Endothelial cell of umbilical vein (primary cell): ENCODE measurements at regions not wholly inside any gene's neighbourhood (a gene's known extent, or its start where the extent isn't known, plus 50 kb on each side); places are given as distances from the start of the nearest gene placed in this dataset.

ENCODE experiments used
- BruUV-seq: library from RNA; stranded (reverse); fragments of 400-500 nt; replicated peaks from 2 replicates; lab custom pipeline; 2021; lab: Mats Ljungman, UMichigan
- CTCF ChIA-PET: fragments of 300-600, 350-600 bp; sonication (Branson Sonifier 250); formaldehyde crosslinking; loops from one replicate; lab custom pipeline; 2021; ENCODE audit warnings: antibody characterized with exemption, inconsistent platforms; lab: Charles Lee
- POLR2A ChIA-PET: fragments of 300-600, 350-600 bp; sonication (Branson Sonifier 250); formaldehyde crosslinking; loops from one replicate; lab custom pipeline; 2021; ENCODE audit warnings: antibody characterized with exemption, inconsistent platforms; lab: Charles Lee
- DNase-seq: peaks from one replicate; pipeline ENCODE4 v3.0.0-alpha.2; 2011; ENCODE audit warnings: low read depth, low spot score
- FAIRE-seq: peaks from 2 replicates; lab custom pipeline; 2011; peaks lifted over from hg19 to GRCh38; lab: Jason Lieb, UNC
- H2AFZ ChIP-seq: 2 replicates; pipeline ENCODE4 v1.6.0; 2012; ENCODE audit warnings: low read depth, low read length, control low read depth, inconsistent platforms
- H3K27ac ChIP-seq: 2 replicates; pipeline ENCODE4 v1.5.1; 2011; ENCODE audit warnings: low read depth, mild to moderate bottlenecking, control low read depth, low read length, moderate library complexity; ENCODE audit not compliant: insufficient read depth
- H3K27me3 ChIP-seq, 2 experiments: 2 replicates each; pipeline versions ENCODE4 v1.6.0 to v1.6.1; 2011; ENCODE audit warnings: low read length in 2 of 2, mixed read lengths in 1 of 2; ENCODE audit not compliant: control insufficient read depth in 2 of 2, insufficient read depth in 2 of 2
- H3K36me3 ChIP-seq, 2 experiments: 2 replicates in 1 of 2; 3 replicates in 1 of 2; pipeline ENCODE4 v1.5.1; 2011; ENCODE audit warnings: low read length in 2 of 2, mild to moderate bottlenecking in 1 of 2, moderate library complexity in 1 of 2; ENCODE audit not compliant: control insufficient read depth in 2 of 2, insufficient read depth in 2 of 2; ENCODE audit errors: extremely low read depth in 1 of 2
- H3K4me1 ChIP-seq: 3 replicates; pipeline ENCODE4 v1.5.1; 2011; ENCODE audit warnings: mild to moderate bottlenecking, low read length; ENCODE audit not compliant: control insufficient read depth, insufficient read depth; ENCODE audit errors: extremely low read depth
- H3K4me2 ChIP-seq: 2 replicates; pipeline ENCODE4 v1.6.1; 2011; ENCODE audit warnings: low read length, control low read depth, mixed read lengths; ENCODE audit not compliant: insufficient read depth
- H3K4me3 ChIP-seq, 3 experiments: fragments of 200-600 bp in 1 of 3; sonication (generic), shearing (Covaris generic) in 1 of 3; replicated peaks in 1 of 3; 2 replicates each; pipeline ENCODE4 v1.5.1; 2011 to 2016; ENCODE audit warnings: control low read depth in 3 of 3, low read length in 3 of 3, mild to moderate bottlenecking in 2 of 3, inconsistent platforms in 1 of 3, low read depth in 1 of 3, moderate library complexity in 1 of 3; ENCODE audit not compliant: insufficient read depth in 1 of 3
- H3K79me2 ChIP-seq: 2 replicates; pipeline ENCODE4 v1.6.0; 2012; ENCODE audit warnings: low read length, inconsistent platforms; ENCODE audit not compliant: control insufficient read depth, insufficient read depth
- H3K9ac ChIP-seq: replicated peaks from 2 replicates; pipeline ENCODE3; 2011; ENCODE audit warnings: low read length, control low read depth; ENCODE audit not compliant: insufficient read depth; ENCODE audit errors: extremely low read depth
- H3K9me1 ChIP-seq: replicated peaks from 3 replicates; pipeline ENCODE4 v1.6.0; 2011; ENCODE audit warnings: mild to moderate bottlenecking, low read length; ENCODE audit not compliant: control insufficient read depth, insufficient read depth; ENCODE audit errors: extremely low read depth
- H3K9me3 ChIP-seq: replicated peaks from 2 replicates; pipeline ENCODE4 v1.5.1; 2012; ENCODE audit warnings: low read length, inconsistent platforms; ENCODE audit not compliant: control insufficient read depth, insufficient read depth
- H4K20me1 ChIP-seq: replicated peaks from 2 replicates; pipeline ENCODE3; 2011; ENCODE audit warnings: mild to moderate bottlenecking, low read length; ENCODE audit not compliant: control insufficient read depth, insufficient read depth; ENCODE audit errors: extremely low read depth
- CTCF ChIP-seq, 2 donors: IDR thresholded peaks; 1 replicate in 1 of 2; 2 replicates in 1 of 2; pipeline ENCODE4 v1.5.1; 2011; ENCODE audit warnings: low read length in 2 of 2, mild to moderate bottlenecking in 2 of 2, moderate library complexity in 2 of 2, control low read depth in 1 of 2, inconsistent platforms in 1 of 2, low read depth in 1 of 2; ENCODE audit not compliant: insufficient read depth in 1 of 2; ENCODE audit errors: extremely low read depth in 1 of 2
- EZH2 ChIP-seq: IDR thresholded peaks from 2 replicates; pipeline ENCODE4 v1.6.1; 2012; ENCODE audit warnings: borderline replicate concordance, low read depth, mild to moderate bottlenecking, moderate library complexity, low read length, inconsistent platforms; ENCODE audit not compliant: severe bottlenecking
- FOS ChIP-seq: IDR thresholded peaks from 2 replicates; pipeline ENCODE4 v1.6.1; 2011; ENCODE audit warnings: mild to moderate bottlenecking, low read length, moderate library complexity, borderline replicate concordance; ENCODE audit not compliant: insufficient read depth
- GATA2 ChIP-seq: IDR thresholded peaks from 2 replicates; pipeline ENCODE4 v1.7.0; 2011; ENCODE audit warnings: low read depth, mild to moderate bottlenecking, moderate library complexity, mixed read lengths, low read length; ENCODE audit not compliant: insufficient read length, insufficient read depth
- JUN ChIP-seq: IDR thresholded peaks from 2 replicates; pipeline ENCODE4 v1.6.1; 2011; ENCODE audit warnings: borderline replicate concordance, low read depth; ENCODE audit not compliant: insufficient read length, insufficient read depth
- MAX ChIP-seq: IDR thresholded peaks from 2 replicates; pipeline ENCODE4 v1.6.1; 2011; ENCODE audit not compliant: insufficient read depth, insufficient read length
- MYC ChIP-seq: IDR thresholded peaks from one replicate; pipeline ENCODE4 v1.6.1; 2011; ENCODE audit warnings: mild to moderate bottlenecking, low read depth, low read length
- POLR2A ChIP-seq: IDR thresholded peaks from 2 replicates; pipeline ENCODE4 v1.6.1; 2012; ENCODE audit warnings: low read depth, mild to moderate bottlenecking, control low read depth, low read length
- POLR2AphosphoS5 ChIP-seq: IDR thresholded peaks from 2 replicates; pipeline ENCODE4 v1.6.1; 2012; ENCODE audit warnings: low read depth, mild to moderate bottlenecking, control low read depth, low read length, moderate library complexity; ENCODE audit not compliant: insufficient read depth
- dilution Hi-C: fragments of 300-500 bp; cut with MboI; formaldehyde crosslinking; loops from one replicate; pipeline ENCODE4 v1.15.0; 2019; ENCODE audit warnings: low sequenced_read_pairs; ENCODE audit not compliant: extremely low pct_ligation_motif_present
- intact Hi-C: fragments of 100-400 bp; cut with micrococcal nuclease; formaldehyde crosslinking; loops from one replicate; pipeline ENCODE4 v1.10.0; 2022

GRCh38 chr4:123591875-123592274 is 195.3 kb downstream of the SPRY1 start:
- FAIRE-seq, result no peak
- H4K20me1 ChIP-seq, result no peaks in the 10 kb centered on the region
- H3K27me3 ChIP-seq, result no peaks in the 10 kb centered on the region
- H3K27ac ChIP-seq, result no peak overlapping the region
- peaks cover 14% of the 10 kb centered on the region for H3K4me1 ChIP-seq
- H3K79me2 ChIP-seq, result no peaks in the 10 kb centered on the region
- ChIA-PET POLR2A (no interaction called here), CTCF (no interaction called here)
- no TSS peak for BruUV-seq
- no peak overlapping the region for H3K4me2 ChIP-seq
- intact Hi-C loops (no loop called here), dilution Hi-C loops (no loop called here)
- no peaks in the 10 kb centered on the region for H3K9me3 ChIP-seq
- no peak overlapping the region for H2AFZ ChIP-seq
- DNase-seq, result no peak
- no peaks in the 10 kb centered on the region for H3K9me1 ChIP-seq
- no peak overlapping the region for H3K4me3 ChIP-seq
- no peak overlapping the region for H3K9ac ChIP-seq
- TF ChIP-seq FOS, result no peak
- TF ChIP-seq EZH2, result no peak
- TF ChIP-seq GATA2, result no peak
- no peak for TF ChIP-seq POLR2AphosphoS5
- TF ChIP-seq MYC, result no peak
- TF ChIP-seq JUN, result no peak
- TF ChIP-seq POLR2A, result no peak
- TF ChIP-seq CTCF (IDR thresholded peaks at IDR 0.05; ENCODE audit: extremely low read depth in 1 of 2, insufficient read depth in 1 of 2, low read depth in 1 of 2, low read length in 2 of 2), result no peak
- TF ChIP-seq MAX, result no peak
- H3K36me3 ChIP-seq, result no peaks in the 10 kb centered on the region
